KBM-7 (cell line): ENCODE measurements at regions not wholly inside any gene's neighbourhood (a gene's known extent, or its start where the extent isn't known, plus 50 kb on each side); places are given as distances from the start of the nearest gene placed in this dataset.

Source experiments
- DNase-seq: peaks from one replicate; pipeline ENCODE4 v3.0.0-alpha.2; 2015
- in situ Hi-C: fragments of 300-500 bp; cut with MboI; formaldehyde crosslinking; loops from 2 replicates; pipeline ENCODE4 v1.14.3; 2020; ENCODE audit warnings: low sequenced_read_pairs, low pct_unique_long_range_greater_than_20kb, mixed read lengths

- in situ Hi-C loops, result no loop called here
Observed at GRCh38 chr2:211259831-211260476, 703.6 kb downstream of the CPS1 start.

GRCh38 chr2:211270257-211270656 is 713.9 kb downstream of the CPS1 start:
- no peak for DNase-seq
- in situ Hi-C loops, result no loop called here

More at GRCh38 chr2:211259831-211260476, 703.6 kb downstream of the CPS1 start:
- DNase-seq, result no peak

GRCh38 chr2:211281430-211282073 is 725.2 kb downstream of the CPS1 start:
- no peak for DNase-seq
- in situ Hi-C loops, result no loop called here

- in situ Hi-C loops, result no loop called here
Observed at GRCh38 chr2:211302676-211303075, 746.3 kb downstream of the CPS1 start.

GRCh38 chr2:211306929-211307328 is 750.5 kb downstream of the CPS1 start:
- in situ Hi-C loops, result no loop called here
- DNase-seq, result no peak

More at GRCh38 chr2:211302676-211303075, 746.3 kb downstream of the CPS1 start:
- no peak for DNase-seq
